Sciatic nerve (tissue), 2 donors: ENCODE measurements at regions not wholly inside any gene's neighbourhood (a gene's known extent, or its start where the extent isn't known, plus 50 kb on each side); places are given as distances from the start of the nearest gene placed in this dataset.

Source experiments
- ATAC-seq: fragments of 200-7000 bp; cut with Tn5 transposase; one replicate; pipeline ENCODE4 v1.9.1; 2020; ENCODE audit warnings: mild to moderate bottlenecking, moderate library complexity
- DNase-seq: peaks from one replicate; pipeline ENCODE4 v3.0.0-alpha.2; 2020; ENCODE audit warnings: low spot score
- intact Hi-C: fragments of 100-400 bp; cut with DNase I; formaldehyde crosslinking; loops from one replicate; pipeline ENCODE4 v1.14.2; 2022
- donor health status: DM: no; HTN: no; CAD: no.
- donor health status: DM: no; HTN: no; CAD: no.

DNA sequence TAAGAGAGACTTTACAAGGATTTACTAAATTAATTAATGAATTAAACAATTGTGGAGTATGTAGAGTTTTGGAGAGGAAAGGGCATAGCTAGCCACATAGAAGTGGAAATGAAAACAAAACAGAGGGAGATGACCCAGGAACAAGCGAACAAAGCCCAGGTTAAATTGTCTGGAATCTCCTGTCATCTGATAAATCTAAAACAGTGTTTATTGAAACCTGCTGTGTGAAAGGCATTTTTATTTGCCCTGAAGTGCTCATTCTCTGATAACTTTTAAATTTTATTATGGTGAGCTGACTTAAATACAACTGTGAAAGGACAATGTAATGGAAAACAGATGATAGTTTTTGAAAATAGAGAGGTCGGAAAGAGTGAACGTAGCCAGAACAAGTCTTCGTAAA is 682.8 kb upstream of the KIRREL3 start:
- ATAC-seq = no peak
- intact Hi-C loops = no loop called here
- DNase-seq = no peak

DNA sequence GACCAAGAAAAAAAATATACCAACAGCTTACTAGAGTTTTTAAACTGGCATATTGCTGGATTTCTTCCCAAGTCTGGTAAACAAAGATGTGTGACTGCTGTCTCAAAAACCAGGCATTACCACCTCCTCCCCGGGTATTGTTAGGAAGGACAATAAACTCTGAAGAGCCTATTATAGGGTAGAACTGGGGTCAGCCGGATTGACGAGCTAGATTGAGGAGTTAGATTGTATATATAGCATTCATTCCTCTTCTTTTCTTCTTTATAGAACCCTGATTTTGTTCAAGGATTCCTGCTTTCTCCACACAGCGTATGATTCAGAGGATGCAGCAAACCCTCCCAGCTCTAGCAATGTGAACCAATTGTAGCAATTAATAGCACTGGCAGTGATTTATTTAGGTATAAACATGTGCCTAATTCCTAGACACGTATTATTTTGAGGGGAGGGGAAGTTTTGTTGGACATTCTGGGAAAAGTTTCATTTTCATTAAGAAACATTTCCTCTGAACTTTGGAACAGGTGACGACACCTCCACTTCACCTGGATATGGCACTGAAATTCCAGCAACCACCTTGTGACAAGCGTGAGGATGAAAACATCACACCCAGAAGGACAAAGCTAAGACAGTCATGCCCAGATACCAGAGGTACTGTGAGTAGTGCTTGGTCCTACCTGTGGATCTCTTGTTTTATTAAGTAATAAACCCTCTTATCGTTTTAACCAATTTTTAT is 679.4 kb upstream of the KIRREL3 start:
- ATAC-seq = no peak
- no peak for DNase-seq
- intact Hi-C loops = no loop called here

DNA sequence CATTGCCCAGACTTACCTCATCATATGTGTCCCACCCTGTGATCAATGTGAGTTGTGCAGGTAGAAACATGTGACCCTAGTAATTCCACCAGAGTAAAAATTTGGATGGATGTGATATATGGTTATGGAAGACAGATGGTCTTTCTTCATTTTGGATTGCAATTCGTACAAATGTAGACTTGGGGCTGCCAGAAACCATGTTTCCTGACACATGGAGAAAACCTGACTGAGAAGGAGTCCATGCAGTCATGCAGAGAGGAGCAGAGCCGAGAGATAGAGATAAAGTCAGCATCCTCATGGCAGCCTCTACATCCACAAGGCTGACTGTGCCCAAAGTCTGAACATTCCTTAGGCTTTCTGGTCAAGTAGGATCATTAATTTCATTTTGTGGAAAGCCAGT is 678.1 kb upstream of the KIRREL3 start:
- DNase-seq (no peak), ATAC-seq (no peak)
- intact Hi-C loops = no loop called here

DNA sequence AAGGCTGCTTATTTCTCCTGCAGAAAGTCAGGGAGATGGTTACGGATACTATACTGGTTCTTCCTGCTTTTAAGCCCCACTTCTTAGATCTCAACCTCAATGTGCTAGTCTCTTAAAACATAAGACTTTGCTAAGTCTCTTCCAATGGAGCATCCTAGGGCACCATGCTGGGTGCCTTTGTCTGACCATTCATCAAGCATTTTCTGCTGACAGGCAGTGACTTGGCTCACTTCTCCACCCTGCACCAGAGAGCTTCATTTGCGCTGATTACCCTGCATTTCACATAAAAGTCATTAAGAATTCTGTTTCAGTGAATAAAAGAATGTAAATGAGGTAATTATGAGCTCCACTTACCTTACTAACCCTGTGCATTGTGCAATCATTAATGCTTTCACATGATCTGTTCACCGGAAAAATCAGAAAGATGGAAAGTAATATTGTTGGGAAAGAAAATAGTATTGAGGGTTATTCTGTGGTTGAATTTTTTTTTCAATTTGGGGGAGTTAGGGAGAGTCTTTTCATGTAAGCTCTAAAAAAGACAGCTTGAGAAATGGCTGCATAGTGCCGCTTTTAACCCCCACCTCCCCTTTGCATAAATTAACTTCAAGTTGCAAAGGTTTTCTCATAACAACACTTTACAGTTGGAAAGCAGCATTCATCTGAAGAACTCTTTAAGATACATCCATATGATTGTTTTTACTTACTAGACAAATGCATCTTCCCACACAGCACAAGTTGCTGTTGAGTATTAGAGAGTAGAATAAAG is 677.3 kb upstream of the KIRREL3 start:
- intact Hi-C loops = no loop called here
- DNase-seq (no peak), ATAC-seq (no peak)

DNA sequence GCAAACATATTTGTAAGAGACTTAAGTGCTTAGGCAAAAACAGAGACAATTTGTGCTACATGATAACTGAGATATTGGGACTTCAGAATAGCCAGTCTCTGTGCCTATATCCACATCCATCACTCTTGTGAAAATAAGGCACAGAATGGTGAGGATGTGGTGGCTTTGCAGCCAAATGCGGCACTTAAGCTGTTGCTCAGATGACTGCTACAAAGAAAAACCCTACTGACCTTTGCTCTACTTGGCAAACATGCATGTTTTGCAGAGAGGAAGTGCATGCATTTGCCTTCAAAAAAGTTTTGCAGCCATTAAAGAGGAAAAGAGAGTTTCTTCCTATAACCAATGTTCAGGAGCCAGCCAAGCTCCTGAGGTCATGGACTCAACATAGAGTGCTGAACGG is 675.0 kb upstream of the KIRREL3 start:
- intact Hi-C loops = no loop called here
- ATAC-seq (no peak), DNase-seq (no peak)

DNA sequence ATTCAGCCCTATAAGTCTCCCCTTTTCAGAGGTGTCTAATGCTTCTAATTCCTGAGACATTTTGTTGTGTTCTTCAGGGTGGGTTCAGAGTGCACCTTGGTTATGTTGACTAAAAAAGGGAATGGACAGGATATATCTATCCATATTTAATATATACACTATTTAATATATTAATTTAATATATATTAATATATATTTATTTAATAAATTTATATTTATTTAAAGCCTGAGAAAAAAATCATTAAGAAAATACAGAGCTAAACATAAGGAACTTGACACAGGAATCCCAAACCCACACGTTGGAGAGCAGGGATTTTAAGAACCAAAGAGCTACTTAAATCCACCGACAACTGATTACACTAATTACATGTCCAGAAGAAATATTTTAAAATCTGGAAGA is 674.2 kb upstream of the KIRREL3 start:
- ATAC-seq (no peak), DNase-seq (no peak)
- intact Hi-C loops = no loop called here

DNA sequence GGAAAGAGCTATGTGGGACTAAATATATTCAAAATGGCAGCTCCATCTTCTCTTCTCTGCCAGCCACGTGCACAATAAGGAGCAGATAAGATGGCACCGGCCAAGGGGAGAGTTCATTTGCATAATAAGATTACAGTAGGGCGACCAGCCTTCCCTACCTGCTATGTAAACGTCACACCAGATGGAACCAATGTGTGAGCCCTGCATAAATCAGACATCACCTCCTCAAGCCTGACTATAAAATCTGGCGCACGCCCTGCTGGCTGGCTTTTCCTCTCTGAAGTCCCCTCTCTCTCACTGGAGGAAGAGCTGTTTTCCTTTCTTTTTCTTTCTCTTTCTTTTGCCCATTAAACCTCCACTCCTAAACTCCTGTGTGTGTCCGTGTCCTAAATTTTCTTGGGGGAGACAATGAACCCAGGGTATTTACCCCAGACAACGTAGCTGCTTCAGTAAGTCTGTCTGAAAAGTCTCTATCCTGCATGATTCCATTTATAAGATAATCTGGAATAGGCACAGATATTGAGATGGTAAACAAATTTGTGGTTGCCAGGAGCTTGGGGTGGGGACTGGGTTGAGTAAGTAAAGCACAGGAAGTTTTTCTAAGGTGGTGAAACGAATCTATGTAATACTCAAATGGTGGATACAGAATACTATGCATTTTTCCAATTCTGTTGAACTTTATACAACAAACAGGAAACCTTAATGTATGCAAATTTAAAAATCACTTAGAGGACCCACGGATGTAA is 670.0 kb upstream of the KIRREL3 start:
- DNase-seq = no peak
- no peak for ATAC-seq
- intact Hi-C loops = no loop called here

DNA sequence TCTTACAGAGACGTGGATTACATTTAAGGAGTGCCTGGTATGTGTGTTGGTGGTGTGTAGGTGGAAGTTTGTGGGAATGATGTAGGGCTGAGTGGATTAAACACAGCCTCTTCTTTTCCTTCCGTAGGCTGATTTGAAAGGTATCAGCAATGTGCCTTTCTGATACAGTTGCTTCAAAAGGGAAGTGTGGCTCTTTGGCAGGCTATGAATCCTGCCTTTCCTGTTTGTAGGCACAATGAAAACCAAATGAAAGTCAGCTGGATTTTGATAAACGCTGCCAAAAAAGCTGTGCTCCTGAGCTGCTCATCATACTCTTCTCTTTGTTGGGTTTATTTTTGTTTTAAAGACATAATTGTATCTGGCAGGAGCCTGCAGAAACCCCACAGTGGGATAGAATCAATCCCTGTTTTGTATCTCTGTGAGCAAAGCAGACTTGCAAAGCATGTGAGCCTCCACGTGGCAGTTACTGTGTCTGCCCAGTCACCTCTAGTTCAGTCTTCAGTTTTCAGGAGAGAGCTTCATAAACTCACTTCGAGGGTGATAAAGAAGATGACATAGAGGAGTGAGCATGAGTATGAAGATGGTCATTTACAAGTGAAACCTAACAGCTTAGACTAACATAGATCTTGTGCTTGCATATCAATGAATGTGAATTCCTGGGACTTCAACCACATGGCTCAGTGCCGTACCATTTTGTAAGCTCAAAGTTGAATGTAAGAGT is 655.7 kb upstream of the KIRREL3 start:
- no peak for ATAC-seq
- DNase-seq = no peak
- intact Hi-C loops = no loop called here

DNA sequence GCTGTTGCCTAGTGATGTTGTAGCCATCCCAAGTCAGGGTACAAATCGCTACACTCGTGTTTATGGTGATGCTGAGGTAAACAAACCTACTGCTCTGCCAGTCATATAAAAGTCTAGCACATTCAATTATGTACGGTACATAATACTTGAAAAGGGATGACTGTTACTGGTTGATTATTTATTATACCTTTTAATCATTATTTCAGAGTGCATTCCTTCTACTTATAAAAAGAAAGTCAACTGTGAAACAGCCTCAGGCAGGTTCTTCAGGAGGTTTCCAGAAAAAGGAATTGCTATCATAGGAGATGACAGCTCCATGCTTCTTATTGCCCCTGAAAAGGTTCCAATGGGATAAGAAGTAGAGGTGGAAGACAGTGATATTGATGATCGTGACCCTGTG is 652.5 kb upstream of the KIRREL3 start:
- intact Hi-C loops = no loop called here
- DNase-seq = no peak
- no peak for ATAC-seq

DNA sequence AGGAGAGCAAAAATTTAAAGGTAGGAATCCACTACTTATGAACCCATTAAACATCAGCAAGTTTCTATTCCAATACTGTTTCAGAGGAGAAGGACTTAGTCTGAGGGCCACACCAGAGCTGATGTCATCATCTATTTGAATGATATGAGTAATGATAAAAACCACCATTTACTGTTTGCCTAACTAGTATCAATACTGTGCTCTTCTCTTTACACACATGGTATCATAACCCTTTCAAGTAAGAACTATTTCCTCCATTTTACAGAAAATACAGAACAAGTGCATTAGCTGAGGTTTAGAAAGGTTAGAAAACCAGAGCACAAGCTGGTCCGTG is 651.3 kb upstream of the KIRREL3 start:
- no peak for DNase-seq

DNA sequence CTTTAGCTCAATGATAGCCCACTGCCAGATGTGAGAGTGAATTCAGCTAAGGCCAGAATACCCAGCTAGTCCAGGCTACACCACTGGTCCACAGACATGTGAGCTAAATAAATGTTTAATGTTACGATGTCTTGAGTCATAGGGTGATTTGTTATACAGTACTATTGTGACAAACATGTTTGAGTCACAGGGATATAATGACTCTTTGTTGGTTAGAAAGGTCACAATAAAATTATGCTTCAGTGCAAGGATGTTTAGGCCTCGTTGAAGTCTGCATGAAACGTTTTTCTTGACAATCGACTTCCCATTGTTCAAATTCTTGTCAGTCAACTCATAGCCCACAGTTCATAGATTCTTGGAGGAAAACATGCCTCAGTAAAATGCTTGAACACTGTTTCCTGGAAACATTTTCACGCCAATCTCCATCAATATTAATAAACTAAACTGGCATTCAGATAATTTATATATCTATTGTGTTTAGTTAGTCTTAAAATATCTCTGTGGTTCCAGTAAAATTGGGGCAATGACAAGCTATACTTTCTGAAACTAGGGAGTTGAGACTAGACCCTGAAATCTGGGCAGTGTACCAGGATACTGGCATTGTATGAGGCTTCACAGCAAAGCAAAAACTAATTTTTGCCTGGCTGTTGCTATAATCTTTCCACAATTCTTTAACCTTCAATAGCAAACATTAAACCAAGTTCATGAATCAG is 650.8 kb upstream of the KIRREL3 start:
- ATAC-seq (no peak), DNase-seq (no peak)
- intact Hi-C loops = no loop called here

More for the DNA sequence above, 651.3 kb upstream of the KIRREL3 start:
- intact Hi-C loops = no loop called here
- ATAC-seq = no peak

DNA sequence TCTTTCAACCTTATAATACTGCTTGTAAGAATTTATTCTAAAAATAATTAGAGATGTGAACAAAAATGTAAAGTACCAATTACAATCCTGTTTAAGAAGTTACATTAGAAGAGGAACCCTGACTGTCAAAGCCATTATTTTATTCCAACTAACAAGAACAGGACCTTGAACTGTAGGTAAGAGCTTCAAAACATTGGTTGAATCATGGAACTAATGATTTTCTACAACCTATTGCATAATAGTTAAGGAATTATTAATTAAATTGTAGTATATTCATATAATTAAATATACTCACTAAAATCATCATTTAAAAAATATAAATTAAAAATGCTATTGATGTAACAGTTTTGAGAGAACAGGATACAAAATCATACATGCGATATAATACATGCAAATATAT is 649.4 kb upstream of the KIRREL3 start:
- ATAC-seq = no peak
- intact Hi-C loops = no loop called here
- no peak for DNase-seq

DNA sequence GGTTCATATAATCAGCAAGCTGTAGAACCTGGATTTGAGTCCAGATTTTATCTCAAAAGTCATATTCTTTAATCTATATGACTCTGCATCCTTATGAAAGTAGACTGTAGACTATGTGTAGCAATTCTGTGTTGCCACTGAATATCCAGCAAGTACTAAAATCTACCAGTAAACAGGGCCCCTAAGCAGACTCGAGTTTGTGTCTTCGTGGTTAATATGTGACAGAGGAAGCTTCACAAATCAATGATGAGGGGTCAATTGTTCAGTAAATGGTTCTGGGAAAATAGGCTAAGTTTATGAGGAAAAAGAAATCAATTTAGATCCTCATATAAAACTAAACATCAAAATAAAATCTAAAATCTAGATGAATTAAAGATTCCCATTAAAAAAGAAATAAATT is 648.5 kb upstream of the KIRREL3 start:
- intact Hi-C loops = no loop called here
- DNase-seq (no peak), ATAC-seq (no peak)

DNA sequence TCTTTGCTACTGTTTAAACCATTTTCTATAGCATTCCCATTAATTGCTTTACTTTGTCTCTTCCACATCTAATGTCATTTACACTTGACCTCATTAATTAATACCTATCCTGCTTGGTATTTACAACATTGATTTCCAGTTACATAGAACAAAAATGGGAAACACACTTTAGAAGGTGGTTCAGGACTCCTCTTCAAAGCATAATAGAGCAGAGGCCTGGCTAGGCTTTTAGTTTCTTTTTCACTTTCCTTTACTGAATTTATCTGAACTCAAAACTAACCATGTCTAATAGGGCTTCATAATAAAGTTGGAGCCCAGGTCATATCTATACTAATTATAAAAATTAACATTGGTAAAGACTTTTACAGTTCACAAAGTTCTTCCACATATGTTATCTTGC is 648.0 kb upstream of the KIRREL3 start:
- no peak for ATAC-seq
- intact Hi-C loops = no loop called here
- DNase-seq = no peak

DNA sequence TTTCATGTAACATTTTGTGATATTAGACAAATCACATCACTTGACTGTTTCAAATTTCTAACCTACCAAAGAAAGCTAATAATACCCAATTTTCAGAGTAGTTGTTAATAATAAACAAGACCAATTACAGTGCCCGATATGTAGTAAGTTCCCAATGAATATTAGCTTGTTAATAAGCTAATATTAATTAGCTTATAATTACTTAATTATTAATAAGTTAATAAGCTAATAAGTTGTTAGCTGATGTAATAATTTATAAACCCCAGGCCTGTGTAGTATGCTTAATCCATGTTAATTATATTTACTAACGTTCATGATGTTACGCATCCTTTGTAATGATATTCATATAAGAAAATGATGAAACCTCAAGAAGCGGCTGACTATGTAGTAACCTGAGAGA is 643.8 kb upstream of the KIRREL3 start:
- intact Hi-C loops = no loop called here
- no peak for ATAC-seq
- DNase-seq = no peak

DNA sequence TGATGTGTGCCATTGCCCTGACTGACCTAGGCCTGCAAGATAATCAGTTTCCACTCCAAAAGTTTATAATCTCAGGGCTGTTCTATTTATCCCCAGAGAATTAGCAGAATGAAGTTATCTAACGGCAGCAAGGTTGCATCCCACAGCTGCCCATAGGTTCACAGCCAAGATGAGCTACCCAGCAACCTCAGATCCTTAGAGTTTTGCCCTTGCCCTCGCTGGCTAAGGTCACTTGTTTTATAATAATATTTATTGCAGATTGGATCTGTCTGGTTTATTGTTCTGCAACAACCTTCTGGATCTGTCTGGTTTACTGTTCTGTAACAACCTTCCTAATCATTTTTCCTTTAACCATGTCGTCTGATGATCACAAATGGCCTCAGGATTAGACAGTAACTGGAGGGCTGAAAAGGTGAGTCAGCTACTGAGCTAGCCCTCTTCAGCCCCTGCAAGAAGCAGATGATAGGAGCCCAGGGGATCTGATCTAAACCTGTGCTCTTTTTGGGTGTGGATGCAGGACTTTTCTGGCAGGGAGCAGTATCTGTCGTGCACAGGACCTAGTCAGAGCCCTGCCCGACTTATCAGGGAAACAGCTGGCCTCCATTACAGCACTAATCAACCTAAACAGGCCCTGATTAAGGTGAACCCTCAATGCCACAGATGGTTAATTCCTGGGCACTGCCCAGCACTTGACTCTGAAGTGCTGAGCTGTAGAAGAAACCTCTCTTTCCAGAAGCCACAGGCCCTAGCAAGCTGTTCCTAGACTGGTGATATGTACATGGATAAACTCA is 642.9 kb upstream of the KIRREL3 start:
- intact Hi-C loops = no loop called here
- DNase-seq = no peak
- no peak for ATAC-seq

DNA sequence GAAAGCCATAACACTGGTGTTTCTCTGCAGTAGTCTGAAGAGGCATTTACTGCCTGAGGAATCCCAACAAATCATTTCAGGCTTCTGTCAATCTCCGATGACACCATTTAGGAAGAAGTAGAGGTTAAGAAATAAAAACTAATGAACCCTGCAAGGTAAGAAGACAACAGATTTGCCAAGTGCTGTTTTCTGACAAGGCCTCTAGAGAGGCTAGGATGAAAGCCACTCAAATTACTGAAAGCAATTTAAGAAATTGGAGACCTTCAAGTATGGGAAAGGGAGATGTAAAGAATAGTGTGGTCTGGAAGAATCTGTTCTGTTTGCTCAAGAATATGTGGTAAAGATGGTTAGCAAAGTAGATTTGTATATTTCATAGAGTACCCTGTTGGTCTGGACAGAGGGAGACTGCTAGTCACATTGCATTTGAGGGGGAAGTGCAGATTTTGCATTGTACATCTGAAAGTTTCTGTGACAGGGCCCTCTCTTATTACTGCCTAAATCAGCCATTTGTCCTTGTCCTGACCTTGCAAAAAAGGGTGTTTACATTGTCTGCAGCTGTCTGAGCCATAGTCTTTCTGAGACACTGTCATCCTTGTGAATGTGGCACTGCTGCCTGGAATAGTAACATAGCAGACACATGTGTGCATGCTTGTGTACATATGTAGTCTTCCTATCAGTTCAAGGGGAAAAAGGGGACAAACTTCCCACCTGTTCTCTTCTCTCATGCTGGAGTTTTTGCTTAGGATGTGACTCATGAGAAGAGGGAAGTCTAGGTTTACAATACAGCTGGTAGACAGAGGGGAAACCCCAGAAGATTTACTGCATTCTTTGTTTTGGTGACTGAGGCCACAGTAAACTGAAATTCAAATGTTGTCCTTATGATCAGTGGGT is 640.2 kb upstream of the KIRREL3 start:
- ATAC-seq (no peak), DNase-seq (no peak)
- intact Hi-C loops = no loop called here
